ENCODE measurements at regions not wholly inside any gene's neighbourhood (a gene's known extent, or its start where the extent isn't known, plus 50 kb on each side); places are given as distances from the start of the nearest gene placed in this dataset.

GRCh38 chr18:41517142-41517541 is 437.9 kb upstream of the PIK3C3 start:
- Histone ChIP-seq H3K27ac (ENCODE audit: low read depth, low read length) (no peak overlapping the region), H2AFZ (ENCODE audit: low read depth, low read length, severe bottlenecking) (no peak overlapping the region), H3K36me3 (ENCODE audit: low read length) (no peaks in the 10 kb centered on the region), H3K4me3 (ENCODE audit: insufficient read depth, low read length, poor library complexity, severe bottlenecking) (no peak overlapping the region), H3K4me2 (ENCODE audit: low read depth, low read length, poor library complexity, severe bottlenecking) (no peak overlapping the region), H3F3A (ENCODE audit: insufficient read depth) (no peaks in the 10 kb centered on the region), H3K9ac (ENCODE audit: low read length) (no peak overlapping the region), H3K9me2 (replicated peaks; ENCODE audit: insufficient read depth, low read length) (no peaks in the 10 kb centered on the region), H3K9me3 (ENCODE audit: insufficient read depth, low read length) (no peaks in the 10 kb centered on the region), H4K20me1 (ENCODE audit: low read depth, low read length) (no peaks in the 10 kb centered on the region), H3K27me3 (ENCODE audit: low read length) (no peaks in the 10 kb centered on the region), H3K79me2 (ENCODE audit: insufficient read depth, low read length) (no peaks in the 10 kb centered on the region)
- TF ChIP-seq EZH2phosphoT487 (conservative IDR thresholded peaks at IDR 0.05; ENCODE audit: low read length) (no peak), CTCF (IDR thresholded peaks at IDR 0.05; ENCODE audit: insufficient read depth, low read length, poor library complexity, severe bottlenecking) (no peak)

- TF ChIP-seq EZH2phosphoT487 (conservative IDR thresholded peaks at IDR 0.05; ENCODE audit: low read length) (no peak), CTCF (IDR thresholded peaks at IDR 0.05; ENCODE audit: insufficient read depth, low read length, poor library complexity, severe bottlenecking) (no peak)
- H3K4me2 ChIP-seq (ENCODE audit: low read depth, low read length, poor library complexity, severe bottlenecking) = no peak overlapping the region
- no peaks in the 10 kb centered on the region for H3F3A ChIP-seq (ENCODE audit: insufficient read depth)
- no peaks in the 10 kb centered on the region for H3K36me3 ChIP-seq (ENCODE audit: low read length)
- H3K9ac ChIP-seq (ENCODE audit: low read length) = no peak overlapping the region
- H3K9me3 ChIP-seq (ENCODE audit: insufficient read depth, low read length) = no peaks in the 10 kb centered on the region
- no peak overlapping the region for H3K4me3 ChIP-seq (ENCODE audit: insufficient read depth, low read length, poor library complexity, severe bottlenecking)
- H3K9me2 ChIP-seq (replicated peaks; ENCODE audit: insufficient read depth, low read length) = no peaks in the 10 kb centered on the region
- H3K27me3 ChIP-seq (ENCODE audit: low read length) = no peaks in the 10 kb centered on the region
- no peak overlapping the region for H3K27ac ChIP-seq (ENCODE audit: low read depth, low read length)
- no peak overlapping the region for H2AFZ ChIP-seq (ENCODE audit: low read depth, low read length, severe bottlenecking)
- no peaks in the 10 kb centered on the region for H4K20me1 ChIP-seq (ENCODE audit: low read depth, low read length)
- no peaks in the 10 kb centered on the region for H3K79me2 ChIP-seq (ENCODE audit: insufficient read depth, low read length)
Observed at GRCh38 chr18:41513438-41513837, 441.6 kb upstream of the PIK3C3 start.

- Histone ChIP-seq H2AFZ (ENCODE audit: low read depth, low read length, severe bottlenecking) (no peak overlapping the region), H3K79me2 (ENCODE audit: insufficient read depth, low read length) (no peaks in the 10 kb centered on the region), H3K4me3 (ENCODE audit: insufficient read depth, low read length, poor library complexity, severe bottlenecking) (no peak overlapping the region), H3K4me2 (ENCODE audit: low read depth, low read length, poor library complexity, severe bottlenecking) (no peak overlapping the region), H3K36me3 (ENCODE audit: low read length) (no peaks in the 10 kb centered on the region), H4K20me1 (ENCODE audit: low read depth, low read length) (no peaks in the 10 kb centered on the region), H3K27ac (ENCODE audit: low read depth, low read length) (no peak overlapping the region), H3K27me3 (ENCODE audit: low read length) (0 out of 2 replicates have a peak, but pooled peaks cover 4% of the 10 kb centered on the region), H3F3A (ENCODE audit: insufficient read depth) (no peaks in the 10 kb centered on the region), H3K9me2 (replicated peaks; ENCODE audit: insufficient read depth, low read length) (no peaks in the 10 kb centered on the region), H3K9ac (ENCODE audit: low read length) (no peak overlapping the region), H3K9me3 (ENCODE audit: insufficient read depth, low read length) (no peaks in the 10 kb centered on the region)
- no peak for TF ChIP-seq CTCF (IDR thresholded peaks at IDR 0.05; ENCODE audit: insufficient read depth, low read length, poor library complexity, severe bottlenecking)
- TF ChIP-seq EZH2phosphoT487 (conservative IDR thresholded peaks at IDR 0.05; ENCODE audit: low read length) = no peak
Observed at GRCh38 chr18:41504316-41504715, 450.7 kb upstream of the PIK3C3 start.

Data from SU-DHL-6 (cell line).